ENCODE measurements at regions not wholly inside any gene's neighbourhood (a gene's known extent, or its start where the extent isn't known, plus 50 kb on each side); places are given as distances from the start of the nearest gene placed in this dataset.

GRCh38 chr6:153602401-153602800, 436.6 kb upstream of the OPRM1 start:
- TF ChIP-seq CTCF (conservative IDR thresholded peaks at IDR 0.05; ENCODE audit: low read length) (no peak), EZH2phosphoT487 (IDR thresholded peaks at IDR 0.05; ENCODE audit: borderline replicate concordance, low read depth, low read length) (no peak)
